Gastrocnemius medialis (tissue), 4 donors: ENCODE measurements at regions not wholly inside any gene's neighbourhood (a gene's known extent, or its start where the extent isn't known, plus 50 kb on each side); places are given as distances from the start of the nearest gene placed in this dataset.
A peak's percentile ranks its signal among the peaks of the same experiment; 100 is the strongest.

Source experiments
- CTCF ChIP-seq, 5 experiments: fragments of 450-650 bp in 3 of 5; fragments of 200-600 bp in 2 of 5; sonication (generic) in 2 of 5; IDR thresholded peaks in 4 of 5; conservative IDR thresholded peaks in 1 of 5; 1 replicate in 4 of 5; 2 replicates in 1 of 5; pipeline ENCODE4 v1.5.1; 2016 to 2019; ENCODE audit warnings: antibody characterized with exemption in 5 of 5, mild to moderate bottlenecking in 3 of 5, moderate library complexity in 3 of 5
- POLR2A ChIP-seq, 2 donors: fragments of 450-650 bp; IDR thresholded peaks; one replicate each; pipeline ENCODE4 v1.6.1; 2017; ENCODE audit warnings: antibody characterized with exemption in 2 of 2, mild to moderate bottlenecking in 2 of 2, moderate library complexity in 2 of 2

- TF ChIP-seq CTCF (IDR thresholded peaks at IDR 0.05 in 4 of 5, conservative IDR thresholded peaks at IDR 0.05 in 1 of 5): peak in 2 of 5 experiments; percentile 10 to 27
- peak; percentile 35 to 65 for TF ChIP-seq POLR2A (IDR thresholded peaks at IDR 0.05)
Observed at GRCh38 chr6:26204332-26205160, 117.3 kb downstream of the HFE start.
